ENCODE measurements at regions not wholly inside any gene's neighbourhood (a gene's known extent, or its start where the extent isn't known, plus 50 kb on each side); places are given as distances from the start of the nearest gene placed in this dataset.

DNA sequence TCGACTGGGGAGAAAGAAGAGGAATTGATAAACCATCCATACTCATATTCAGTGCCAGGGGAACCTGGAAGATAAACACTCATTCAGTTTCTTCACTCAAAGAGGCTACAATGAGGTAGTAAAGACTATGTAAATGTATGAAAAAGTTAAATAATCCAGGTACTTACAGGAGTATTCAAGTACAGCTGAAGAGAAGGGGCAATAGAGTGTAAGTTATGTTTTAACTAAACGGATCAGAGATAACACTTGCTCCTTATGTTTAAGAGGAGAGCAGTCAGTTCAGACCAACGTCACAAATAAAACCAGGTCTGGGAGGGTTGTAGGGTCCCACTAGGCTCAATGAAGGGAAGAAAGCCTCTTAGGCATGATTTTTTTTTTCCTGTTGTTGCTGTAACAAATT, 358.3 kb upstream of the SMIM21 start:
- no peak for DNase-seq

DNA sequence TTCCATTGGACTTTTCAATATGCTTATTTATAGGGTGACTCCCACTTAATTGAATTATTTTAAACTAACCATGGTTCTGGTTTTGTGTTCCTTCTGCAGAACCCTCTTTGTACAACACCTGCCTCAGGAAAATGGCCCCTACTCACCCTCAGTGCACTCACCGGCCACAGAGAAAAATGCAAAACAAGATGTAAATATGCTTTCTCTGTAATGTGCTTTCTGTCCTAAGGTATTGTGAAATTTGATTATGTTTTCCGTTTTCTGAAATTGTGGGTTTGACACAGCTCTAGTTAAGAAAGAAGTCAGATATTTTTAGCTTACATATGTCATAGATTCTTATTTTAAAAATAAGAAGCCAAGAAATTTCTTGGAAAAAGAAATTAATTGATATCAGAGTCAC, 357.7 kb upstream of the SMIM21 start:
- no peak for DNase-seq

DNA sequence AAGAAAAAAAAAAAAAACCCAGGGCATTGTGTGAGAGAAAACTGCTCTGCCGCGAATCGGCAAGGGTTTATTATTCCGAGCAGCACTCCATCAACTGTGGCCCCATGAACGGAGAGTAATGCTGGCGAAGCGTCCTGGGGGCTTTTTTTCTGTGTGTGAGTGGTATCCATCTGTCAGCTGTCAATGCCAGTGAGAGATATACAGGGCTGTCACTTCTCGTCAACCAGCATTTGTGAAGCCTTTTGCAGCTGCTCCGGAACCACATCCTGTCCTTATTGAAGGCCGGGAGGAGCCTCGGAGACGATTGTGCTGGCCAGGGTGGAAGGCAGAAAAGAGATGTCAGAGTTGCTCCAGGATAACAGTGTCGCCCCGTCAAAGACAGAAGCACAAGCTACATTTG, 356.9 kb upstream of the SMIM21 start:
- no peak for DNase-seq

DNA sequence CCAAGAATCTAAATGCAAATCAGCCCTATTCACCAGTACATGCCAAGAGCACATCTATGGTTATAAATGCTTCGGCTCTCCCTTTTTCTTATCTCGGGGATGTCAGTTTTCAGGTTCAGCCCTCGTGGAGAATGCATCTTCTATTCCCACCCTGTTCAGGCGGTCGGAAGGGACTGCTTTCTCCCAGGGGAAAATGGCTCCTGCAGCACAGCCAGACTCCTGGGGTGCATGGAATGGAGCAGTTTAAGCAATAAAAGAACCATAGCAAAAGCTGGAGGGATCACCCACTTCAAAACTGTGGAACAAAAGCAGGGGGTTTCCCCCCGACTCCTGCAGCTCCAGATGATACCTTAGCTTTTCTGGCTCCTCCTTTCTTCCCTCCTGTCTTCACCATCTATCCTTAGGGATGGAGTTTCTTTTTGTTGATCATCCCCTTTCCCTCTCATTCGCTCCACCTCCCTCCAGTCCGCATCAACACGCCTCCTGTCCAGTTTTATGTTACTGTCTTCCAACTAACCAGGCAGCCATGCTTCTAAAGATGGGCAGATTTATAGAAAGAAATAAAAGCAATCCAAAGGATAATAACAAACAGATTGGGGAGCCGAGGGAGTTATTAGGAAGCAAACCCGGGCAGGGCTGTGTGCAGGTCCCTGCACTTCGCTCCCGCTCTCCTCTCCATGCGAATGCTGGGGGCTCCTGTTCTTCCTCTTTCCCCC, 356.2 kb upstream of the SMIM21 start:
- no peak for DNase-seq

DNA sequence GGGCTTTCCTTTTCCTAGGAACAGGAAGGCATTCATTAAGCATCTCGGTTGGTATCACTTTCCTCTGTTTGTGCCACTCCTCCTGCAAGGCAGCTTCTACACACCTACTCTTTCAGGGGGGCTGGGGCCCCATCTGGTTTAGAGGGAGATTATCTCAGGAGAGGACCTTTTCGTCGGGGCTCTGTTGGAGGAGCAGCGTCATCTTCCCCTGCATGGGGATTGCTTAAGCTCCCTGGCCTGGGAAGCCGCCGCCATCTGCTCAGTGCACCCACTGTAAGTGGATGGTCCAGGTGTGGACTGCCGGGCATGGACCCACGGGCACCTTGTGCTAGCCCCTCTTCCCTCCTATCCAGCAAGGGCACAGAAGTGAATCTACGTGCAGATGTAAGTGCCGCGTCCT, 355.3 kb upstream of the SMIM21 start:
- DNase-seq, result no peak

DNA sequence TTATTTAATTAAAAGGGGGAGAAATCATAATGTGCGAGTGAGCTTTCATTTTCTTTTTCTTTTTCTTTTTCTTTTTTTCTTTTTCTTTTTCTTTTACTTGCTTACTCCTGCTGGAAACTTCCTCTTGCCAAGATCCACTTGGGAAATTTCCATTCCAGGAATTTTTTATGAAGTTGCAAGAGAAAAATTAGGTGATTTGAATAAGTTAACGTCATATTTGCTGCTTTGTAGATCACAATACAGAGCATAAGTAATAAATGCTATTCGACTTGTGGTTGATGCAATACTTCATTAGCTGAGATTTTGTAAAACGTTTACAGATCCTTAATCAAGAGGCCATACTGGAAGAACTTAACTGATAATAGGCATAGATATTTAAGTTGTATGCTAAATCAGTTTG, 354.7 kb upstream of the SMIM21 start:
- no peak for DNase-seq

DNA sequence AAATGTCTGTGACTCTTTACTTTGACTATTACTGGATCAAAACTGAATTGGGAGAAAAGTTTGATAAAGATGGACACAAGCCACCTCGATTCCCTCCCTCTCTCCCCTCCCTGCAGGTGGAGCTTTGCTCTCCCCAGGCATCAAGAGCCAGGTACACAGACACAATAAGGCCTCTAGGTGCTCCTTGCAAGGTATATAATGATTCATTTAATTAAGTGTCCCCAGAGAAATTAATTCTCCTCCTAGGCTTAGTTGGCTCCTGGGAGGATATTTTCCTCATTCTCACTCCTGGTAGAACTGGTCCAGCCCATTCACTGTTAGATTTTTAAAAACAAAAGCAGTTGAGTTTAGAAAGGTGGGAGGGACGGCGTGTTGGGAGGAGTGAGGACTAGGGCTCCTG, 352.4 kb upstream of the SMIM21 start:
- DNase-seq, result no peak

DNA sequence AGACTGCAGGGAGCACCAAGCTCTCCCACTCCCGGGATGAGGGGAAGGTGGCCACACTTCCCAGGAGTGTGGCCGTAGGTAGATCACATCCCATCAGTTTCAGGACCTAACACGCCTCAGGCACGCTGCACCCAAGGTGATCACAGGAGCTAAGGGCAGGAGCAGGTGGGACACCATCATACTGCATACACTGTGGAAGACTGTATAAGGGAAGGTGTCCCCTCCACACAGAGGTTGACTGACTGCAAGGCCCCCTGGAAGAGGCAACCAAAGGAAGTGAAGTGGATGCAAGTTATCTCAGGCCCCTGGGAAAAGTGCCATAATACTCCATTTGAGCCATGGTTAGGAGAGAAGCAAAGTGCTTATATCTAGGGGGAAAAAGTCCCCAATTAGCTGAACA, 351.9 kb upstream of the SMIM21 start:
- no peak for DNase-seq

DNA sequence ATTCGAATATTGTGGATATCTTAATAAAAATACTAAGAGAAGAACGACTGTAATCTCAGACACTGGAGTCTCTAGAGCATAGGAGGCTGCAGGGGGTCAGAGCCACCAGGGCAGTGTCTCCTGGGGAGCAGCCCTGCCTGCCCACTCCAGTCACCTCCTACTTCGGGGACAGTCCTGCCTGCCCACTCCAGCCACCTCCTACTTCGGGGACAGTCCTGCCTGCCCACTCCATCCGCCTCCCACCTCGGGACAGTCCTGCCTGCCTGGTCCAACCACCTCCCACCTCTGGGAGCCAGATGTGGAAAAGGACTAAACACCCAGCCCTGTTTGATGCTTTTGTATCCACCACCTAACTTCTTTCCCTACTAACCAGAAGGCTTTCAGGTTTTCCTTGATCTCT, 350.1 kb upstream of the SMIM21 start:
- DNase-seq, result no peak

DNA sequence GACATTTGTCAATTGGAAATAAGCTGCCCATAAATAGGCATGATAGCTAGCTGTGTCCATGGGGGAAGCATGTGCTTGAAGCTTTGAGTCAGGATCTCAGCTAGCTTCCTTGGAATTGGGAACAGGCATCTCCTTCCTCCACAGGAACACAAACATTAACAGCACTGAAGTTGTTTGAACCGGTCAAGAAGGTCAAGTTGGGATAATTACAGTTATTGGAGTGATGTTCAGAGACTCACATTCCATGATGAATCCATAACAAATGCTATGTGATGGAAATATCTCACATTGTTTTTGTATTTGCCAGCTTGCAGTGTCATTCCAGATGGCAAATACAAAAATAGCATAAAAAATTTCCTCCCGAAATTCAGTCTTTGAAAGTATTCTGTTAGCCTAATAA, 347.6 kb upstream of the SMIM21 start:
- no peak for DNase-seq

DNA sequence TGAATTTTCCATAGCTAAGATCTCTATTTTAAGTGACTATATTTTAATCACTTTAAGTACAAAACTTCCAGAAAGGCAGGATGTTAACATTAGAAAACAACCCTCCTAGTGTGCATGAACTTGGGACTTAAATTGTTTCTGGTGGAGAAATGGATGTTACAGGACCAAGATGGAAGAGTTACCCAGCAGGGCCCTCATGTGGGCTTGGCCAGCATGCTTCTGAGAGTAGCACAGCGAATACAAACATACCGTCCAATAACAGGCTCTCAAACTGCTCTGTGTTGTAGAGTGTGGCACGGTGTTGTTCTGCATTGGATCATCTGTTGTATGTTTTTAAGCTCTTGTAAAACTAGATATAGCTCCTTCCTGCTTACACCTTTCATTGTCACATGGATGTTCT, 346.1 kb upstream of the SMIM21 start:
- DNase-seq, result no peak

DNA sequence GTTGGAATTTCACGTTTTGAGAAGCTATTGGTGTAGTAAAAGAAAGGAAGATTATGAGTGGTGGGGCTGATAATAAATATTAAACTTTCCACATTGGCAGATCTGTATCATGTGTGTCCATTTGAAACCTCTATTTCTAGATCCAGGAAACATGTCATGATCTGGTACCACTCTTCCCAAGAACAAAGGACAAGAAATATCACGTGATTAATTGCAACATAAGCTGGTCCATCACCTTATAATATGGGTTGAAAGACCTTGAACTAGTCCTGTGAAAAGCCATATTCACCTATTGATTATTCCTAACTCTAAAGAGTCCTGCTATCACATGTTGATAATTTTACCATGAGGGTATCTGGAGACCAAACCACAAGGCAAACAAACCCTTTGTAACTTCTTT, 335.3 kb upstream of the SMIM21 start:
- DNase-seq, result no peak

DNA sequence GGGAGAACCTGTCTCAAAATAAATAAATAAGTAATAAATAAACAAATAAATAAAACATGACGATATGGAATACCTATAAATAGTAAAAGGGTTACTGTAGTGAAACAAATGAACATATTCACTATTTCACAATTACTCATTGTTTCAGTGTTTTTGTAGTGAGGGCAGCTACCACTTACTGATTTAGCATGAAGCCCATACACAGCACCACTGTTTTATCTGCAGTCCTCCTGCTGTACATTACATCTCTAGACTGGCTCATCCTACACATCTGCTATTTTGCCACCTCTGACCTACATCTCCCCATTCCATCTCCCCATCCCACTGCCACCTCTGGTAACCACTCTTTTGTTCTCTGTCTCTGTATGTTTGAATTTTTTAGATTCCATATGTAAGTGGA, 332.7 kb upstream of the SMIM21 start:
- no peak for DNase-seq

DNA sequence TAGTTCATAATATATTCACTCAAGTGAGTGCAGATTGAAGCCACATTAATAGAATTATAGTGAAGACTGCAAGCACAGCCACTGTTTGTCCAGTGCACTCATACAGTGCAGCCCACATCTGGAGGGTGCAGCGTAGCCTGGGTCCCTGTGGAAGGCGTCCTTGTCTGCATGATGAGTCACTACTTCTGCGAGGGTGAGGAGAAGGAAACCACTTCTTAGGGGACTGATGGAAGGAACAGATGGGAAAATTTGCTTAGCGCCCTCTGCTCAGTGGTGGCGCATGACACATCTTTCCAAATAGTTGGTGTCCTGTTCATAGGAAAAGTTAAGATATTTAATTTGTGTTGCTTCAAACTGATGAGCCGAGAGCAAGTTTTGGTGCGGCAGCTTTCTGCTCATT, 330.4 kb upstream of the SMIM21 start:
- DNase-seq, result no peak

DNA sequence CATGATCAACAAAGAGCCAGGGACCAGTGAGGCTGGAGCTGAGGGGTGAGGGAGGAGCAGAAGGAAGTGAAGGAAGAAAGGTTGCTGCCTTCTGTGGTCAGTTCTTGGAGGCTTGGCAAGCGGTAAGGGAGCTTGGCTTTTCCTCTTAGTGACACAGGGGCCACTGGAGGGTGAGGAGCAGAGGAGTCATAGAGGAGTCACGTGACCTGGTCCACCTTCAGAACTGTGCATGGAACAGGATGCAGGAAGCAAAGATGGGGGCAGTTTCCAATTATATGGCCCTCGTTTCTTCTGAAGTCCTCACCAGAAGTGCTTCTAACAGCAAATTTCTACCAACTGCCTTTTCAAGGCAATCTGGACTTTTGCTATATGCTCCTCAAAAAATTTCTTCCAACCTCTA, 326.9 kb upstream of the SMIM21 start:
- no peak for DNase-seq

DNA sequence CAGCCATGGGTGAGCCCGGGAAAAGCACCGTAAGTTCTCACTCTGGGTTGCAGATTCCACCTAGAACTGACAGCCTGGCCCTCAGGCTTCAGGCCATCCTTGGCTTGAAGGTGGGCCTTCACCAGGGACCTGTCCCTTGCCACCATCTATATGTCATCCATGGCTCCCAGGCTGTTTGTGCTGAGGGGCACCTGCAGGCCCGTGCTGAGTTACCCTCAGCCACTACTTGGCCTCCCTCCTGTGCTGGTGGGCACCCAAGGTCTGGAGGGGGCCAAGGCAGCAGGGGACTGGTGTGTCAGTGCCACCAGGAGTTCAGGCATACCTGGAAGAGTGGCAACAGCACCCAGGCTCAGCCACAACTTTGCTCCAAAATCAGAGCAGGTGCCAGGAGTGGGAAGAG, 326.2 kb upstream of the SMIM21 start:
- DNase-seq, result no peak

DNA sequence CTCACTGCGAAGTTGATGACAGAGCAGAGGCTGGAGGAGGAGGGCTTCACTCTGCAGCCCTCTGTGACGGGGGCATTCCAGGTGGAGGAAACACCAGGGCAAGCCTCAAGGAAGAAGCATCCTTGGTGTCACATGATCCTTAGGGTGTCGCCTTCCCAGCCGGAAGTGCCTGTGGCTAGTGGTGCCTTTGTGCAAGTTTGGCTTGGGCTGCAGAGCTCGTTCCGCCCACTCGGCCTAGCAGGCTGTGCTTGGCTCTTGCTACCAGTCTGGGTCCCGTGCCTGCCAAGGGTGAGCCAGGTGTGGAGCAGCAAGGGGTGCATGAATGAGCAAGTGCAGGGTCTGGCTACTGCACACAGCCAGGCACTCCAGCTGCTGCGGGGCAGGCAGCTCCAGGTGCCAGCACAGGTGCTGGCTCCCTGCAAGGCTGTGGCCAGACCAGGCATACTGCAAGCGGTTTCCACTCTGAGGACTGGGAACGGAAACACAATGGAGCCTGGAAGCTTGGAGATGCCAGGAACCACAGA, 325.3 kb upstream of the SMIM21 start:
- no peak for DNase-seq

DNA sequence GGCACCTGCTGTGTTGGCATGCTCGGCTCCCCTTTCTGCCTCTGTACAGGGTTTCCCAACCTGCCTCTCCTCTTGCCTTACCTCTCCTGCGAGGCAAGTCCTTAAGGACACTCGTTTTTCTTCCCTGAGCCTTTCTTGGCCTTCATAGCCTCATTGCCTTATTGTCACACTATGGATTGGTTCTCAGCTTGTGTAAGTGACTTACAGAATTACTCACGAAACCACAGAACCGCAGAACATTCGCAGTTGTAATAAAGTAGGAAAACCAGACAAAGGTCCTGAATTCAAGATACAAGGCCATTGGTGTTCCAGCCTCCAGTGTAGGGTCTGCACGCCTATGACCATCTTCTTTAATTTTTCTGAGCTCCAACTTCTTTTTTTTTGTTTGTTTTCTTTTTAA, 317.6 kb upstream of the SMIM21 start:
- no peak for DNase-seq

DNA sequence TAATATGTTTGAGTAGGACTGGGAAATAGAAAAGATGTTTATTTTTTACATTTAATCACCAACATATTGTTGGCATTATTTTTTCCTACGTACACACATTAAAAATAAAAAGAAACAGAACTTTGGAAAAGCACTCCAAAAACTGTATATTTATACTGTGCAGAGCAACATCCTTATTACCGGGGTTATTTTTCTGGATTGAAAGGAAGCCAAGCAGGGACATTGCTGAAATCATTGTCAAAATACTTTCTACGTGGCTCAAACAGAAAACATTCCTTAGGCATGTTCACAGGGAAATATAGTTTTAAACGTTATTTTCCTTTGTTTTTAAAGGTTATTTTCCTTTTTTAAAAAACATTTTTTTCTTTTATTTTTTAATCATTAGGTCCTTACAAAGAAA, 315.0 kb upstream of the SMIM21 start:
- DNase-seq, result no peak

DNA sequence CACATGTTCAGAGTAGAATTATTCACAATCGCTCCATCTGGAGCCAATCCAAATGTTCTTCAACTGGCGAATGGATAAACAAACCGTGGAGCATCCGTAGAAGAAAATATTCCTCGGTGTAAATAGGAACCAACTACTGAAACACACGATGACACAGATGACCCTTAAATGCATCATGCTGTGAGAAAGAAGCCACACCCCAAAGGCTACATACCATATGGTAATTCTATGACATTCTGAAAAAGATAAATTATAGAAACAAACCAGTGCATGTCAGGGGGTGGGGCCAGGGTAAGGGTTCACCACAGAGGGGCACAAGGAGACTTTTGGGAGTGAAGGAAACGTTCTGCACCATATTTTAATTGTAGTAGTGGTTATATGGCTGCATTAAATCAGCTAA, 312.2 kb upstream of the SMIM21 start:
- no peak for DNase-seq

DNA sequence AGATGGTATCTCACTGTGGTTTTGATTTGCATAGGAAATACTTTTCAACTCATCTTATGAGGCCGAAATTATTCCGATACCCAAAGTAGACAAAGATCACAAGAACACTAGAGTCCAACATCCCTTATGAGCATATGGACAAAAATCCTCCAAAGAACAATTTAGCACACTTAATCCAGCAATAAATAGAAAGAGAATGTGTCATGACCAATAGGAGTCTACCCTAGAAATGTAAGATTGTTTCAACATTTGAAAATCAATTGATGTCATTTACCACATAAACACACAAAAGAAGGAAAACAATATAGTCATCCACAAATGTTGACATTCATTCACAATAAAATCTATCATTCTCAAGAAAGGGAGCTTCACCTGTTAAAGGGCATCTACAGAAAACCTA, 307.8 kb upstream of the SMIM21 start:
- no peak for DNase-seq

DNA sequence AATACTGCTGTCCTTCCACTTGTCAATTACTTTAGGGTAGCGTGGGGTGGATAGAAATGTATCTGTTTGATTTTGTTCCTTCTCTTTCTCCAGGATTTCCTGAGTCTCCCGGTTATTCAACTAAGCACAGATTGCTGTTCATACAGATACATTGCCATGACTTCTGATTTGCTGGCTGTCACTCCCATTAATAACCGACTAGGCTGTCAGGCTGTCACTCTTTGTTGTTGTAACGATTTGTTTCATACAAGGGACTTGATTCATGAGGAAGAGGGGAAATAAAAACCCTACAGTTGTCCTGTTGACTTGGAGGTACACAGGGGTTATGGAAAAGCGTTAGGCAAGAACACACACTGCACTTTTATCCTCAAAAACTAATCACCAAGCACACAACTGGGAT, 302.7 kb upstream of the SMIM21 start:
- no peak for DNase-seq

DNA sequence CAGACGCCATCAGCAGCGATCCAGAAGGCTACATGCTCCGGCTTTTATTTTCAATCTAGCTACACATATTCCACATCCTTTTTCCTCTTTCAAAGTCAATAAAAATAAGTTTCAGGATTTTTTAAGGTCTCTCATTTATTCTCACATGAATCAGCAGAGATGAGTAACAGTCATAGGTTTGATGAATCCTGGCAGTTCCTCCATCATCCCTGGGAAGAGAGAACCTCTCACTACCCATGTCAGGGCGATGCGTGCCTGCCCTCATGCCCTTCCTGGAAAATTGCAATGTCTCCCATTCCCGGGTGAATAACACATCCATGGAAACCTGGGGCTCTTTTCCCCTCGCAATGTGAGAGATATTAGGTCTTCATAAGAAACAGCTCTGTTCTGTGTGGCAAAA, 301.1 kb upstream of the SMIM21 start:
- no peak for DNase-seq

DNA sequence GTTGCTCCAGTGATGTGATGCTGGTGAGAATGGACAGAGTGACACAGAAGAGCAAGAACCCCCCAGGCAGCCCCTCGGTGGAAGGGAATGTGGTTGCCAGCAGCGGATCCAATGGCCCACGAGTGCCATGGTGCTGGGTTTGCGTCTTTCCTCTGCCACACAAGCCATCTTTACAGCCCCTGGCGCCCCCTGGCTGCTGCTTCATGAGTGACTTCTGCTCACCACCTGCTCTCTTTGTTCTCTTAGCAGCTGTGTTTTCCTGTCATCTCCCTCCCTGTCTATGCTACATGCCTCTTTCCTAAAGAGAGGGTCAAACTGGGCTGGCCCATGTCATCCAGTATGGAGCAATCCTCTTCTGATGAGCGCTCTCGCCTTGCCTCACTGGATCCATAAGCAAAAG, 300.0 kb upstream of the SMIM21 start:
- no peak for DNase-seq

DNA sequence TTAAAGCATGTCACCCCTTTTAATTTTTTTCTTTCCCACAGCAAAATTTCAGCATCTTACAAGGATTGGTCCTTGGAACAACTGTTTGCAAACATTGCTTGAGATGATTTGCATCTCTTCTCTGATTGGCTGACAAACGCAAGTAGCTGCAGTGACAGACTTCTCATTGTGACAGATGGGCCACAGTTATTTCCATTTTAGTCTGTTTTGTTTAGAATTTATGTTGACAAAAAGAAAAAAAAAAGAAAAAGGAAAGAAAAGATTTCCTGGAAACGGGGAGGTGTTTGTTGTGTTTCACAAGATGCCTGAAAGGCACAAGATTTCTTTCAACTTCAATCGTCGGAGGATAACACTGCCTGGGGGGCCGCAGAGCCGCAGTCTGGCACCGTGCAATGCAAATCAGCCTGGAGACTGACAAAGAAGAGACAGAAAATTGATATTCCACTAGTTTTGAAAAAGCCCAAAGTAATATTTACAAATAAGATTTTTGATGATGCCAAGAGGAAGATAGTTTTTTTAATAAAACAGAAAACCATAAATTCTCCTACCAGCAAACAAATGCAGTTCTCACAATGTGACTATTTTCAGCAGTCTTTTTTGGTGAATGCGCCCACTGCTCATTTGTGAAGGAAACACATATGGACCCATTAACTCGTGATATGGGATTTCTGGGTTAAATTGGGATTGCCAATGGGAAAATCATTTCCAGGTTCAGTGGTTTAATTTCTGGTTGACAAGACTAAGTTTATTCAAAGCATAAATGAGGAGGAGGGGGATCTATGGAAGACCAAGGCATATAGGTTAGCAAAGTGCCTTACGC, 296.2 kb upstream of the SMIM21 start:
- no peak for DNase-seq

All from NCI-H2029 treated with DMSO at 0.1 percent for 48 hours (cell line).